Endothelial cell of umbilical vein (primary cell): ENCODE measurements at regions not wholly inside any gene's neighbourhood (a gene's known extent, or its start where the extent isn't known, plus 50 kb on each side); places are given as distances from the start of the nearest gene placed in this dataset.

ENCODE experiments used
- BruUV-seq: library from RNA; stranded (reverse); fragments of 400-500 nt; replicated peaks from 2 replicates; lab custom pipeline; 2021; lab: Mats Ljungman, UMichigan
- CTCF ChIA-PET: fragments of 300-600, 350-600 bp; sonication (Branson Sonifier 250); formaldehyde crosslinking; loops from one replicate; lab custom pipeline; 2021; ENCODE audit warnings: antibody characterized with exemption, inconsistent platforms; lab: Charles Lee
- POLR2A ChIA-PET: fragments of 300-600, 350-600 bp; sonication (Branson Sonifier 250); formaldehyde crosslinking; loops from one replicate; lab custom pipeline; 2021; ENCODE audit warnings: antibody characterized with exemption, inconsistent platforms; lab: Charles Lee
- DNase-seq: peaks from one replicate; pipeline ENCODE4 v3.0.0-alpha.2; 2011; ENCODE audit warnings: low read depth, low spot score
- FAIRE-seq: peaks from 2 replicates; lab custom pipeline; 2011; peaks lifted over from hg19 to GRCh38; lab: Jason Lieb, UNC
- H2AFZ ChIP-seq: 2 replicates; pipeline ENCODE4 v1.6.0; 2012; ENCODE audit warnings: low read depth, low read length, control low read depth, inconsistent platforms
- H3K27ac ChIP-seq: 2 replicates; pipeline ENCODE4 v1.5.1; 2011; ENCODE audit warnings: low read depth, mild to moderate bottlenecking, control low read depth, low read length, moderate library complexity; ENCODE audit not compliant: insufficient read depth
- H3K27me3 ChIP-seq, 2 experiments: 2 replicates each; pipeline versions ENCODE4 v1.6.0 to v1.6.1; 2011; ENCODE audit warnings: low read length in 2 of 2, mixed read lengths in 1 of 2; ENCODE audit not compliant: control insufficient read depth in 2 of 2, insufficient read depth in 2 of 2
- H3K36me3 ChIP-seq, 2 experiments: 2 replicates in 1 of 2; 3 replicates in 1 of 2; pipeline ENCODE4 v1.5.1; 2011; ENCODE audit warnings: low read length in 2 of 2, mild to moderate bottlenecking in 1 of 2, moderate library complexity in 1 of 2; ENCODE audit not compliant: control insufficient read depth in 2 of 2, insufficient read depth in 2 of 2; ENCODE audit errors: extremely low read depth in 1 of 2
- H3K4me1 ChIP-seq: 3 replicates; pipeline ENCODE4 v1.5.1; 2011; ENCODE audit warnings: mild to moderate bottlenecking, low read length; ENCODE audit not compliant: control insufficient read depth, insufficient read depth; ENCODE audit errors: extremely low read depth
- H3K4me2 ChIP-seq: 2 replicates; pipeline ENCODE4 v1.6.1; 2011; ENCODE audit warnings: low read length, control low read depth, mixed read lengths; ENCODE audit not compliant: insufficient read depth
- H3K4me3 ChIP-seq, 3 experiments: fragments of 200-600 bp in 1 of 3; sonication (generic), shearing (Covaris generic) in 1 of 3; replicated peaks in 1 of 3; 2 replicates each; pipeline ENCODE4 v1.5.1; 2011 to 2016; ENCODE audit warnings: control low read depth in 3 of 3, low read length in 3 of 3, mild to moderate bottlenecking in 2 of 3, inconsistent platforms in 1 of 3, low read depth in 1 of 3, moderate library complexity in 1 of 3; ENCODE audit not compliant: insufficient read depth in 1 of 3
- H3K79me2 ChIP-seq: 2 replicates; pipeline ENCODE4 v1.6.0; 2012; ENCODE audit warnings: low read length, inconsistent platforms; ENCODE audit not compliant: control insufficient read depth, insufficient read depth
- H3K9ac ChIP-seq: replicated peaks from 2 replicates; pipeline ENCODE3; 2011; ENCODE audit warnings: low read length, control low read depth; ENCODE audit not compliant: insufficient read depth; ENCODE audit errors: extremely low read depth
- H3K9me1 ChIP-seq: replicated peaks from 3 replicates; pipeline ENCODE4 v1.6.0; 2011; ENCODE audit warnings: mild to moderate bottlenecking, low read length; ENCODE audit not compliant: control insufficient read depth, insufficient read depth; ENCODE audit errors: extremely low read depth
- H3K9me3 ChIP-seq: replicated peaks from 2 replicates; pipeline ENCODE4 v1.5.1; 2012; ENCODE audit warnings: low read length, inconsistent platforms; ENCODE audit not compliant: control insufficient read depth, insufficient read depth
- H4K20me1 ChIP-seq: replicated peaks from 2 replicates; pipeline ENCODE3; 2011; ENCODE audit warnings: mild to moderate bottlenecking, low read length; ENCODE audit not compliant: control insufficient read depth, insufficient read depth; ENCODE audit errors: extremely low read depth
- EZH2 ChIP-seq: IDR thresholded peaks from 2 replicates; pipeline ENCODE4 v1.6.1; 2012; ENCODE audit warnings: borderline replicate concordance, low read depth, mild to moderate bottlenecking, moderate library complexity, low read length, inconsistent platforms; ENCODE audit not compliant: severe bottlenecking
- FOS ChIP-seq: IDR thresholded peaks from 2 replicates; pipeline ENCODE4 v1.6.1; 2011; ENCODE audit warnings: mild to moderate bottlenecking, low read length, moderate library complexity, borderline replicate concordance; ENCODE audit not compliant: insufficient read depth
- GATA2 ChIP-seq: IDR thresholded peaks from 2 replicates; pipeline ENCODE4 v1.7.0; 2011; ENCODE audit warnings: low read depth, mild to moderate bottlenecking, moderate library complexity, mixed read lengths, low read length; ENCODE audit not compliant: insufficient read length, insufficient read depth
- JUN ChIP-seq: IDR thresholded peaks from 2 replicates; pipeline ENCODE4 v1.6.1; 2011; ENCODE audit warnings: borderline replicate concordance, low read depth; ENCODE audit not compliant: insufficient read length, insufficient read depth
- MAX ChIP-seq: IDR thresholded peaks from 2 replicates; pipeline ENCODE4 v1.6.1; 2011; ENCODE audit not compliant: insufficient read depth, insufficient read length
- MYC ChIP-seq: IDR thresholded peaks from one replicate; pipeline ENCODE4 v1.6.1; 2011; ENCODE audit warnings: mild to moderate bottlenecking, low read depth, low read length
- POLR2A ChIP-seq: IDR thresholded peaks from 2 replicates; pipeline ENCODE4 v1.6.1; 2012; ENCODE audit warnings: low read depth, mild to moderate bottlenecking, control low read depth, low read length
- POLR2AphosphoS5 ChIP-seq: IDR thresholded peaks from 2 replicates; pipeline ENCODE4 v1.6.1; 2012; ENCODE audit warnings: low read depth, mild to moderate bottlenecking, control low read depth, low read length, moderate library complexity; ENCODE audit not compliant: insufficient read depth
- dilution Hi-C: fragments of 300-500 bp; cut with MboI; formaldehyde crosslinking; loops from one replicate; pipeline ENCODE4 v1.15.0; 2019; ENCODE audit warnings: low sequenced_read_pairs; ENCODE audit not compliant: extremely low pct_ligation_motif_present
- intact Hi-C: fragments of 100-400 bp; cut with micrococcal nuclease; formaldehyde crosslinking; loops from one replicate; pipeline ENCODE4 v1.10.0; 2022

- BruUV-seq, result no TSS peak
- ChIA-PET CTCF (interaction anchor here (1.0 kb wide), 1 partner anchor 85 kb away, joined by 3 read pairs; no protein-coding TSS in a partner anchor), POLR2A (no interaction called here)
- no peaks in the 10 kb centered on the region for H3K27me3 ChIP-seq
- peak; percentile 67 for FAIRE-seq
- no peaks in the 10 kb centered on the region for H4K20me1 ChIP-seq
- DNase-seq, result peak; percentile 33
- no peak overlapping the region for H3K9ac ChIP-seq
- TF ChIP-seq POLR2A (no peak), POLR2AphosphoS5 (no peak), JUN (peak; percentile 7), EZH2 (no peak), MAX (no peak), FOS (peak; percentile 39), MYC (no peak)
- H2AFZ ChIP-seq, result no peak overlapping the region
- no peak overlapping the region for H3K4me2 ChIP-seq
- no peaks in the 10 kb centered on the region for H3K9me3 ChIP-seq
- no peaks in the 10 kb centered on the region for H3K9me1 ChIP-seq
- no peak overlapping the region for H3K4me3 ChIP-seq
- H3K36me3 ChIP-seq, result no peaks in the 10 kb centered on the region
- H3K79me2 ChIP-seq, result no peaks in the 10 kb centered on the region
- dilution Hi-C loops, result no loop called here
- H3K4me1 ChIP-seq, result peaks cover 4% of the 10 kb centered on the region
- intact Hi-C loops, result no loop called here
- peak overlapping the region; percentile 17 for H3K27ac ChIP-seq
Measured at GRCh38 chr1:56326056-56326455, 253.3 kb downstream of the PLPP3 start.

- H2AFZ ChIP-seq, result no peak overlapping the region
Measured at GRCh38 chr1:56324504-56324903, 254.9 kb downstream of the PLPP3 start.

More at GRCh38 chr1:56324504-56324903, 254.9 kb downstream of the PLPP3 start:
- H3K9me3 ChIP-seq, result no peaks in the 10 kb centered on the region
- no peak overlapping the region for H3K4me2 ChIP-seq
- no peaks in the 10 kb centered on the region for H3K9me1 ChIP-seq
- CTCF ChIA-PET, result no interaction called here
- intact Hi-C loops (no loop called here), dilution Hi-C loops (no loop called here)
- H3K4me3 ChIP-seq, result no peak overlapping the region
- no peaks in the 10 kb centered on the region for H4K20me1 ChIP-seq
- POLR2A ChIA-PET, result no interaction called here
- H3K36me3 ChIP-seq, result no peaks in the 10 kb centered on the region
- FAIRE-seq (no peak), DNase-seq (no peak)
- H3K79me2 ChIP-seq, result no peaks in the 10 kb centered on the region
- no peaks in the 10 kb centered on the region for H3K27me3 ChIP-seq
- BruUV-seq, result no TSS peak
- H3K27ac ChIP-seq, result no peak overlapping the region
- H3K9ac ChIP-seq, result no peak overlapping the region
- H3K4me1 ChIP-seq, result peaks cover 4% of the 10 kb centered on the region
- TF ChIP-seq JUN, result no peak
- no peak for TF ChIP-seq GATA2
- no peak for TF ChIP-seq MYC
- TF ChIP-seq FOS, result no peak
- TF ChIP-seq EZH2, result no peak
- no peak for TF ChIP-seq POLR2AphosphoS5
- TF ChIP-seq MAX, result no peak
- TF ChIP-seq POLR2A, result no peak
